ENCODE measurements at regions not wholly inside any gene's neighbourhood (a gene's known extent, or its start where the extent isn't known, plus 50 kb on each side); places are given as distances from the start of the nearest gene placed in this dataset.

GRCh38 chr1:57729181-57729580 is 305.3 kb upstream of the DAB1 start:
- no peak overlapping the region for H3K4me3 ChIP-seq (ENCODE audit: low read length)
- no peaks in the 10 kb centered on the region for H3K36me3 ChIP-seq (ENCODE audit: control insufficient read depth, low read depth, low read length)
- H3K27ac ChIP-seq (ENCODE audit: low read length), result no peak overlapping the region
- no peak overlapping the region for H3K9ac ChIP-seq (ENCODE audit: low read length)
- H3K9me3 ChIP-seq (ENCODE audit: control insufficient read depth, low read depth, low read length), result no peaks in the 10 kb centered on the region
- no peaks in the 10 kb centered on the region for H3K27me3 ChIP-seq (ENCODE audit: control insufficient read depth, insufficient read depth, low read length)
- H3K4me1 ChIP-seq (ENCODE audit: control insufficient read depth, low read depth, low read length), result peaks cover 8% of the 10 kb centered on the region

DNA sequence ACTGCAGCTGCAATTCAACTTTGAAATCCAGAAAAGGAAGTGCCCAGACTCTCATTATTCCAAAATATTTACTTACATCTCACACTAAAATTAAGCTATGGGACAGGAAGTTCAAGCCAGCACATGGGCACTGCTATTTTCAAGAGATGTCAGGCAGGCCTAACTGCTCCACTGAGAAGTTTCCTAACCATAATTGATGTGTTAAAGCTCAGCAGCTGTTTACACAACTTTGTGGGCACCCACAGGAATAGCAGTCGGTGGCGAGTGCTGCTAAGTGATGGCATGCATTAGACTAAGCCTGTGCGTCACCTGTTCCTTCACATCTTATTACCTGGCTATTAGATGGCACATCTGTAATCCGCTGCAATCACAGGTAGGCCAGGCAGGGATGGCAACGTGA is 303.3 kb upstream of the DAB1 start:
- no peaks in the 10 kb centered on the region for H3K36me3 ChIP-seq (ENCODE audit: control insufficient read depth, low read depth, low read length)
- H3K9me3 ChIP-seq (ENCODE audit: control insufficient read depth, low read depth, low read length), result no peaks in the 10 kb centered on the region
- H3K27ac ChIP-seq (ENCODE audit: low read length), result no peak overlapping the region
- no peak overlapping the region for H3K4me3 ChIP-seq (ENCODE audit: low read length)
- H3K4me1 ChIP-seq (ENCODE audit: control insufficient read depth, low read depth, low read length), result peaks cover 8% of the 10 kb centered on the region
- no peak overlapping the region for H3K9ac ChIP-seq (ENCODE audit: low read length)
- H3K27me3 ChIP-seq (ENCODE audit: control insufficient read depth, insufficient read depth, low read length), result no peaks in the 10 kb centered on the region

GRCh38 chr1:57725318-57725717 is 301.5 kb upstream of the DAB1 start:
- Histone ChIP-seq H3K4me1 (ENCODE audit: control insufficient read depth, low read depth, low read length) (peaks cover 8% of the 10 kb centered on the region), H3K27ac (ENCODE audit: low read length) (no peak overlapping the region), H3K36me3 (ENCODE audit: control insufficient read depth, low read depth, low read length) (no peaks in the 10 kb centered on the region), H3K27me3 (ENCODE audit: control insufficient read depth, insufficient read depth, low read length) (no peaks in the 10 kb centered on the region), H3K4me3 (ENCODE audit: low read length) (no peak overlapping the region), H3K9ac (ENCODE audit: low read length) (no peak overlapping the region), H3K9me3 (ENCODE audit: control insufficient read depth, low read depth, low read length) (no peaks in the 10 kb centered on the region)

DNA sequence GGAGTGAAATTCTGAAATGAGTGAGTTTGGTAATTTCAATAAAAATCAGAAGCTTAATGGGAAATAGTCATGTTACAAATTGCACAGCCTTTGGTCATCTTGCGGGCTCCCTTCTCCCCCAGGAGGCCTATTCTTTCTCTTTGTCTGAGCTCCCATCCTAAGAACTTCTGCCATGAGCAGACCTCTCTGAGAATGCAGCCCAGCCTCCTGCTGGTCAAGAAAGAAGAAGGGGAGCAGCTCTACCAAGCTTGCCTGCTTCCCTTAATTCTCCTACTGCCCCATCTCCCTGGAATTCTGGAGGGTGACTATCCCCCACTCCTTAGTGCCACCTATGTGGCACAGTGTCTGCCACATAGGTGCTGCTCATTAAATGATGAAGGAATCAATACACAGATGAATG is 300.7 kb upstream of the DAB1 start:
- Histone ChIP-seq H3K9me3 (ENCODE audit: control insufficient read depth, low read depth, low read length) (no peaks in the 10 kb centered on the region), H3K36me3 (ENCODE audit: control insufficient read depth, low read depth, low read length) (no peaks in the 10 kb centered on the region), H3K4me3 (ENCODE audit: low read length) (no peak overlapping the region), H3K27me3 (ENCODE audit: control insufficient read depth, insufficient read depth, low read length) (no peaks in the 10 kb centered on the region), H3K27ac (ENCODE audit: low read length) (no peak overlapping the region), H3K9ac (ENCODE audit: low read length) (no peak overlapping the region), H3K4me1 (ENCODE audit: control insufficient read depth, low read depth, low read length) (peaks cover 8% of the 10 kb centered on the region)

DNA sequence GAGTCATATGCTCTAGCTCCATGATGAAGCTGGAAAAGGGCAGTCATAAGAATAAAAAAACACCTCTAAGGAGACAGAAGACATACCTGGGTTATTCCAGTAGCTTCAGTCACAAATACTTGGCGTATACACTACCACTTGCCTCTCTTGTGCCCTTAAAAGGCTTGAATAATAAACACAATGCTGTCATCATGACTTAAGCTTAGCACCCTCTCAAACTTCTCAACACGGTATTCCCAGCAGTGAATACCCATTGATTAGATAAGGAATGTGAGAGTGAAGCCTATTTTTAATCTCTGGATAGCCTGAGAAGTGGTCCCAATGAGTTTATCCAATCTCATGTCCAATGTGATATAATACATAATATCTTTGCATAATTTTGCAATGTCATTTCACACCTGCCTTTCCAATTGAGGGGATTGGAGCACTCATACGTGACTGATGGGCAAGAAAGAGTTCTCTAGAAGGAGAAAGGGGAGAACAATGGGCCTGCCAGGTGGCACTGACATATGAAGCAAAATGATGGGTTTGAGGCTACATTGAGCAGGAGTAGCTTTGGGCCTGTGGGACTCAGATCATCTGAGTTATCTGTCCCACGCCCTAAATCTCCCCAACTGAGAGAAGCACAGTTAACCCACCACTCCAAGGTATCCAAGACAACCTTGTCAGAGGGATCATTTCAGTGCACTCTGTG is 298.6 kb upstream of the DAB1 start:
- Histone ChIP-seq H3K9me3 (ENCODE audit: control insufficient read depth, low read depth, low read length) (no peaks in the 10 kb centered on the region), H3K4me3 (ENCODE audit: low read length) (no peak overlapping the region), H3K4me1 (ENCODE audit: control insufficient read depth, low read depth, low read length) (peaks cover 8% of the 10 kb centered on the region), H3K9ac (ENCODE audit: low read length) (no peak overlapping the region), H3K27ac (ENCODE audit: low read length) (no peak overlapping the region), H3K36me3 (ENCODE audit: control insufficient read depth, low read depth, low read length) (no peaks in the 10 kb centered on the region), H3K27me3 (ENCODE audit: control insufficient read depth, insufficient read depth, low read length) (no peaks in the 10 kb centered on the region)

GRCh38 chr1:57721001-57721400 is 297.1 kb upstream of the DAB1 start:
- Histone ChIP-seq H3K9ac (ENCODE audit: low read length) (no peak overlapping the region), H3K27ac (ENCODE audit: low read length) (no peak overlapping the region), H3K27me3 (ENCODE audit: control insufficient read depth, insufficient read depth, low read length) (no peaks in the 10 kb centered on the region), H3K4me3 (ENCODE audit: low read length) (no peak overlapping the region), H3K36me3 (ENCODE audit: control insufficient read depth, low read depth, low read length) (no peaks in the 10 kb centered on the region), H3K9me3 (ENCODE audit: control insufficient read depth, low read depth, low read length) (no peaks in the 10 kb centered on the region), H3K4me1 (ENCODE audit: control insufficient read depth, low read depth, low read length) (peaks cover 8% of the 10 kb centered on the region)

DNA sequence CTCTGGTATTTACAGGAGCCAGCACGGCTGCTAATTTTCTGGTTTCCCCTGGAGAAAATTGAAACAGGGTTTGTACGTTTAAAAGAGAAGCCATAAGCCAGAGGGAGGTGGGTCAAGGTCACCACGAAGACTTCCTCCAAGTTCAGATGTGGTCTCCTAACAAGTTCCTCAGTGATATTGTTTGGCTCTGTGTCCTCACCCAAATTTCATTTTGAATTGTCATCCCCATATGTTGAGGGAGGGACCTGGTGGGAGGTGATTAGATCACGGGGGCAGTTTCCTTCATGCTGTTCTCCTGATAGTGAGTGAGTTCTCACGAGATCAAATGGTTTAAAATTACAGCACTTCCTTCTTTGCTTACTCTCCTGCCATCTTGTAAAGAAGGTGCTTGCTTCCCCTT is 295.4 kb upstream of the DAB1 start:
- Histone ChIP-seq H3K27me3 (ENCODE audit: control insufficient read depth, insufficient read depth, low read length) (no peaks in the 10 kb centered on the region), H3K9me3 (ENCODE audit: control insufficient read depth, low read depth, low read length) (no peaks in the 10 kb centered on the region), H3K36me3 (ENCODE audit: control insufficient read depth, low read depth, low read length) (no peaks in the 10 kb centered on the region), H3K4me1 (ENCODE audit: control insufficient read depth, low read depth, low read length) (no peaks in the 10 kb centered on the region), H3K27ac (ENCODE audit: low read length) (no peak overlapping the region), H3K4me3 (ENCODE audit: low read length) (no peak overlapping the region), H3K9ac (ENCODE audit: low read length) (no peak overlapping the region)

DNA sequence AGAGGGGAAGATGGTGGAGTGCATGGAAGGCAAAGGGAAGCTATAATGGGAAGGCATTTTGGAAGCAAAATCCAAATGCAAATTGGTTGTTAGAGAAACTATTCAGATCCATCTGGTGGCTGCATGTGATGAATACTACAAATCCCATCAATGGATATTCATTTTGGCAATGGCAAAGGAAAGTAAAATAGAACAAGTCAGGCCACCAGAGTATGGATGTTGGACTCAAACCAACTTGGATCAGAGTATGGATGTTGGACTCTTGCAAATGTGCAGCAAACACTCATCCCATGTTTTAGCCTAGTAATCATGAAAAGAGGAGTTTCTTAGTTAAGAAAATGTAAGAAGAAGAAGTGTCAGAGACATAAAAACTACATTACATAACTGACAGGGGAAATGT is 289.6 kb upstream of the DAB1 start:
- H3K9ac ChIP-seq (ENCODE audit: low read length), result no peak overlapping the region
- no peak overlapping the region for H3K27ac ChIP-seq (ENCODE audit: low read length)
- peaks cover 9% of the 10 kb centered on the region for H3K4me1 ChIP-seq (ENCODE audit: control insufficient read depth, low read depth, low read length)
- no peaks in the 10 kb centered on the region for H3K9me3 ChIP-seq (ENCODE audit: control insufficient read depth, low read depth, low read length)
- no peaks in the 10 kb centered on the region for H3K27me3 ChIP-seq (ENCODE audit: control insufficient read depth, insufficient read depth, low read length)
- H3K4me3 ChIP-seq (ENCODE audit: low read length), result no peak overlapping the region
- H3K36me3 ChIP-seq (ENCODE audit: control insufficient read depth, low read depth, low read length), result no peaks in the 10 kb centered on the region

- no peak overlapping the region for H3K27ac ChIP-seq (ENCODE audit: low read length)
- H3K4me1 ChIP-seq (ENCODE audit: control insufficient read depth, low read depth, low read length), result peaks cover 9% of the 10 kb centered on the region
- H3K9ac ChIP-seq (ENCODE audit: low read length), result no peak overlapping the region
- no peaks in the 10 kb centered on the region for H3K36me3 ChIP-seq (ENCODE audit: control insufficient read depth, low read depth, low read length)
- no peaks in the 10 kb centered on the region for H3K9me3 ChIP-seq (ENCODE audit: control insufficient read depth, low read depth, low read length)
- no peaks in the 10 kb centered on the region for H3K27me3 ChIP-seq (ENCODE audit: control insufficient read depth, insufficient read depth, low read length)
- no peak overlapping the region for H3K4me3 ChIP-seq (ENCODE audit: low read length)
These were observed 289.0 kb upstream of the DAB1 start for GRCh38 chr1:57712846-57713245.

GRCh38 chr1:57711326-57711725 is 287.5 kb upstream of the DAB1 start:
- no peak overlapping the region for H3K9ac ChIP-seq (ENCODE audit: low read length)
- H3K27ac ChIP-seq (ENCODE audit: low read length), result no peak overlapping the region
- no peaks in the 10 kb centered on the region for H3K9me3 ChIP-seq (ENCODE audit: control insufficient read depth, low read depth, low read length)
- no peaks in the 10 kb centered on the region for H3K27me3 ChIP-seq (ENCODE audit: control insufficient read depth, insufficient read depth, low read length)
- no peaks in the 10 kb centered on the region for H3K36me3 ChIP-seq (ENCODE audit: control insufficient read depth, low read depth, low read length)
- H3K4me1 ChIP-seq (ENCODE audit: control insufficient read depth, low read depth, low read length), result peaks cover 9% of the 10 kb centered on the region
- H3K4me3 ChIP-seq (ENCODE audit: low read length), result no peak overlapping the region

DNA sequence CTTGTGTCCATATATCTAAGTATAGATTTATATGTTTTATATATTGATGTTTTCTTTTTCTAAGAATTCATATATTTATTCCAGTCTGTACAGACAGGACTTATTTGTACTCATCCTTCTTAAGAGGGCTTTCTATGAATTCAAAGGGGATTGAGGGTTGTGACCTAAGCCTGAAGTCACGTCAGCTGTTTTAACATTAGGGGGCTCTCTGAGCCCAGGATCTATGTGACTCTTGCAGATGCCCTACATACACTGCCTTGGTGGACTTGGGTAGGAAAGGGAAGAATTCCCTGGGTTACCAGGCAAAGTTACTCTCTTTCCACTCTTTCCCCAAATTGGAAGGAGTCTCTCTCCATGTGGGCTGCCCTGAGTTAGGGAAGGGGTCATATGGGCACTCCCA is 283.8 kb upstream of the DAB1 start:
- no peak overlapping the region for H3K9ac ChIP-seq (ENCODE audit: low read length)
- no peaks in the 10 kb centered on the region for H3K9me3 ChIP-seq (ENCODE audit: control insufficient read depth, low read depth, low read length)
- no peak overlapping the region for H3K27ac ChIP-seq (ENCODE audit: low read length)
- peaks cover 9% of the 10 kb centered on the region for H3K4me1 ChIP-seq (ENCODE audit: control insufficient read depth, low read depth, low read length)
- no peaks in the 10 kb centered on the region for H3K27me3 ChIP-seq (ENCODE audit: control insufficient read depth, insufficient read depth, low read length)
- H3K36me3 ChIP-seq (ENCODE audit: control insufficient read depth, low read depth, low read length), result no peaks in the 10 kb centered on the region
- no peak overlapping the region for H3K4me3 ChIP-seq (ENCODE audit: low read length)

- Histone ChIP-seq H3K9ac (ENCODE audit: low read length) (no peak overlapping the region), H3K27ac (ENCODE audit: low read length) (no peak overlapping the region), H3K4me1 (ENCODE audit: control insufficient read depth, low read depth, low read length) (no peaks in the 10 kb centered on the region), H3K27me3 (ENCODE audit: control insufficient read depth, insufficient read depth, low read length) (no peaks in the 10 kb centered on the region), H3K9me3 (ENCODE audit: control insufficient read depth, low read depth, low read length) (no peaks in the 10 kb centered on the region), H3K36me3 (ENCODE audit: control insufficient read depth, low read depth, low read length) (no peaks in the 10 kb centered on the region), H3K4me3 (ENCODE audit: low read length) (no peak overlapping the region)
These were observed 281.0 kb upstream of the DAB1 start for GRCh38 chr1:57704811-57705210.
